GM23338 (cell line): ENCODE measurements at regions not wholly inside any gene's neighbourhood (a gene's known extent, or its start where the extent isn't known, plus 50 kb on each side); places are given as distances from the start of the nearest gene placed in this dataset.

ENCODE experiments used
- CREB1 ChIP-seq: fragments of 250-450 bp; sonication (Bioruptor Pico); IDR thresholded peaks from 2 replicates; pipeline ENCODE4 v1.5.0; 2020; ENCODE audit warnings: low read depth, mild to moderate bottlenecking, moderate library complexity
- EZH2 ChIP-seq: fragments of 200-600 bp; sonication (generic); IDR thresholded peaks from one replicate; pipeline ENCODE4 v1.8.0; 2017; ENCODE audit warnings: antibody characterized with exemption, mild to moderate bottlenecking, low read depth; ENCODE audit not compliant: unreplicated experiment
- EZH2phosphoT487 ChIP-seq: fragments of 200-600 bp; sonication (generic); IDR thresholded peaks from one replicate; pipeline ENCODE4 v1.8.1; 2018; ENCODE audit warnings: antibody characterized with exemption; ENCODE audit not compliant: unreplicated experiment
- JUNB ChIP-seq: IDR thresholded peaks from one replicate; pipeline ENCODE4 v1.6.1; 2016; ENCODE audit warnings: antibody characterized with exemption; ENCODE audit not compliant: unreplicated experiment
- POLR2AphosphoS5 ChIP-seq: IDR thresholded peaks from 2 replicates; pipeline ENCODE4 v1.6.1; 2016; ENCODE audit warnings: antibody characterized with exemption, low read depth
- REST ChIP-seq: IDR thresholded peaks from one replicate; pipeline ENCODE4 v1.6.1; 2018; ENCODE audit warnings: antibody characterized with exemption; ENCODE audit not compliant: unreplicated experiment
- ZNF114 ChIP-seq: fragments of 250-450 bp; sonication (Bioruptor Pico); IDR thresholded peaks from 2 replicates; pipeline ENCODE4 v1.5.0; 2020; ENCODE audit warnings: mild to moderate bottlenecking, moderate library complexity
- ZNF331 ChIP-seq: fragments of 250-450 bp; sonication (Bioruptor Pico); IDR thresholded peaks from 2 replicates; pipeline ENCODE4 v1.5.0; 2020; ENCODE audit warnings: low read depth, mild to moderate bottlenecking, moderate library complexity
- TF ChIP-seq, protein P1 (sequence below), 2 experiments: fragments of 200-600 bp in 1 of 2; sonication (generic) in 1 of 2; conservative IDR thresholded peaks; 2 replicates each; pipeline versions ENCODE4 v1.5.1 to v1.6.1; 2016 to 2017; ENCODE audit warnings: antibody characterized with exemption in 2 of 2, low read depth in 2 of 2, mild to moderate bottlenecking in 2 of 2, moderate library complexity in 1 of 2

GRCh38 chr5:159422361-159422760, 92.1 kb upstream of the IL12B start:
- TF ChIP-seq, protein P1, sequence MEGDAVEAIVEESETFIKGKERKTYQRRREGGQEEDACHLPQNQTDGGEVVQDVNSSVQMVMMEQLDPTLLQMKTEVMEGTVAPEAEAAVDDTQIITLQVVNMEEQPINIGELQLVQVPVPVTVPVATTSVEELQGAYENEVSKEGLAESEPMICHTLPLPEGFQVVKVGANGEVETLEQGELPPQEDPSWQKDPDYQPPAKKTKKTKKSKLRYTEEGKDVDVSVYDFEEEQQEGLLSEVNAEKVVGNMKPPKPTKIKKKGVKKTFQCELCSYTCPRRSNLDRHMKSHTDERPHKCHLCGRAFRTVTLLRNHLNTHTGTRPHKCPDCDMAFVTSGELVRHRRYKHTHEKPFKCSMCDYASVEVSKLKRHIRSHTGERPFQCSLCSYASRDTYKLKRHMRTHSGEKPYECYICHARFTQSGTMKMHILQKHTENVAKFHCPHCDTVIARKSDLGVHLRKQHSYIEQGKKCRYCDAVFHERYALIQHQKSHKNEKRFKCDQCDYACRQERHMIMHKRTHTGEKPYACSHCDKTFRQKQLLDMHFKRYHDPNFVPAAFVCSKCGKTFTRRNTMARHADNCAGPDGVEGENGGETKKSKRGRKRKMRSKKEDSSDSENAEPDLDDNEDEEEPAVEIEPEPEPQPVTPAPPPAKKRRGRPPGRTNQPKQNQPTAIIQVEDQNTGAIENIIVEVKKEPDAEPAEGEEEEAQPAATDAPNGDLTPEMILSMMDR (conservative IDR thresholded peaks at IDR 0.05; ENCODE audit: low read depth in 2 of 2): no peak
- no peak for TF ChIP-seq EZH2
- no peak for TF ChIP-seq POLR2AphosphoS5
- TF ChIP-seq EZH2phosphoT487: no peak
- TF ChIP-seq CREB1: no peak
- no peak for TF ChIP-seq REST
- TF ChIP-seq JUNB: no peak
- no peak for TF ChIP-seq ZNF331 (CRISPR knock-in tag)
- TF ChIP-seq ZNF114 (CRISPR knock-in tag): no peak
